ENCODE measurements at regions not wholly inside any gene's neighbourhood (a gene's known extent, or its start where the extent isn't known, plus 50 kb on each side); places are given as distances from the start of the nearest gene placed in this dataset.

DNA sequence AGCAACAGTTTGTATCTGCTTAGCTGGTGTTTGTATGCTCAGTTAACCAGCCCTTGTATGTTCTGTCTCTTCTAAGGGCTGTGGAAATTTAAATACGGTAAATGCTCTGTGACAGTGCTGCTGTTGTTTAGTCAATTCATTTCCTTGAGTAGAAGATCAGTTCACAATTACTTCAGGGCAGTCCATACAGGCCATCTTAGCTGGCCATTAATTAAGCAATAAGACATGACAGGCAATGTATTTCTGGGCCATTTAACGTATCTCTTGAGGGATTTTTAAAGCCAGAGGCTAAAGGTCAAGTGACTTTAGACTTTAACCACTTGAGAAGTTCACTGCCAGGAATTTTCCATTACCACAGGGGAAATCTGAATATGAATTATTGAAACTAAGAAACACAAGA, 351.8 kb downstream of the ZIC1 start:
- no peak for DNase-seq

- no peak for DNase-seq
Measured at GRCh38 chr3:147773116-147773630, 364.0 kb downstream of the ZIC1 start.

GRCh38 chr3:147775411-147775810, 366.2 kb downstream of the ZIC1 start:
- DNase-seq: no peak

DNA sequence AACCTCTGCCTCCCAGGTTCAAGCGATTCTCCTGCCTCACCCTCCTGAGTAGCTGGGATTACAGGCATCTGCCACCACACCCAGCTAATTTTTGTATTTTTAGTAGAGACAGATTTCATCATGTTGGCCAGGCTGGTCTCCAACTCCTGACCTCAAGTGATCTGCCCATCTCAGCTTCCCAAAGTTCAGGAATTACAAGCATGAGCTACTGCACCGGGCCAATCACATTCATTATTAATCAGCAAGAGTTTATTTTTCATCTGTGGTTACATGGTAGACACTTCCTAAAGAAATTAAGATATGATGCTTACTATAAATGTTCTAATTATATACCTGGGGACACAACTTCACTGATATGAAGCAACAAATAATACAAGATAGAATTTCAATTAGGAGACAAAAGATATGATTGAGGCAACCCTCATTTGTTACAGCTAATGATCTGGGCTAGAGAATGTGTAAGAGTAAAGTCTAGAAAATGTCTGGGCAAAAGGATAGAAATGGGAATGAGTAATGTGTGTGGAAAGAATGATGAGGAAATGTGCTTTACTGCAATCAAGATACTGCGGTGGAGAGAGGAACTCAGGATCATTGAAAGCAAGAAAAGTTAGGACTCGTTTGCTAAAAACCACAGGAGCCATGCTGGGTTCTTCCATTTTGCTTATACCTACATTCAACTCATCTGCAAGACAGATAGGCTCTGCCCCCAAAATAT, 366.8 kb downstream of the ZIC1 start:
- DNase-seq: no peak

DNA sequence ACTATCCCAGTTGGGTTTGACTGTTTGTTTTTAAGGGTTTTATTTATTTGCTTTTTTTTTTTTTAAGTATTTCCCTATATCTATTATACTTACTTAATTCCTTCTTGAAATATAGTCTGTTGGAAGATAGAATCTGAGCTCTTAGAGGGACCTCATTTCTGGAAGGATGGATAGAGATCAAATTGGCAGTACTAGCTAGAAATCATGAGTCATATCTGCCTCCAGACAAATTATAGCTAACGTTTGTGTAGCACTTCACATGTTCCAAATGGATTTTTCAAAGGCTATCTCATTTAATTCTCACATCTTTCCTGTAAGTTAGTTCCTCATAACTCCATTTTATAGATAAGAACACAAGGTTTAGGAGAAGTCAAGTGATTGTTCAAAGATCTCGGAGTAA, 384.7 kb downstream of the ZIC1 start:
- DNase-seq: no peak

DNA sequence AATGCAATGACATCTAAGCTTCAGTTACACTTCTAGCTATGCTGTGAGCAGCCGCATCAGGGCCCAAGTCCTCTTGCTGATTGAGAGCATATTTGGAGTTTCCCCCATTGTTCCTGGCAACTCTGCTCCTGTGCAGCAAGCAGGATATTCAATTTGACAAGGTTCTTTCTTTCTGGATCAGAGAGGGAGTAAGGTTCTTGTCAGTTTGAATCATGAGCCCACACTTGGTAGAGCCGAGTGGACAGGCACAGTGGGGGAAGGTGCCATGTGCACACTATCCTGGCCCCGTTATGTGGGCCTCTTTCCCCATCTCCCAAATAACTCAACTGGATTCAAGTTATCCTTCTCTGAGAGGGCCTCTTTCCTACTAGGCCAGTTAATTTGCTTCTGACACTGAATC, 385.4 kb downstream of the ZIC1 start:
- DNase-seq: no peak

DNA sequence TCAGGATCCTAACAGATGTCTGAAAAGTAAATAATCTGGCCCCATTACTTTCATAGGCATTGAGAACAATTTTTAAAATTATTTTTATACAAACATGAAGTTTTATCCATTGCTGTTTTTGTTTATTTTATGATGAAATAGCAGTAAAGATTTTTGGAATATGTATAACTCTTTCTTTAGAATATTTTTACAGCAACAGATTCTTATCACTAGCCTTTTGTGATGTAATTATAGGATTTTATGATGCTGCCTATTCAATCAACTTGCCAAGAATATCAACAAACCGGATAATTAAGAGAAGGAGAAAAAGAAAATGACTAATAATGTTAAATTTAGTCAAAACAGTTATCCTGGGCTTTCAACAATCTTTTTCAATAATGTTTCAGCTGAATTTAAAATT, 386.3 kb downstream of the ZIC1 start:
- no peak for DNase-seq

GRCh38 chr3:147797095-147797494, 387.9 kb downstream of the ZIC1 start:
- DNase-seq: no peak

- DNase-seq: no peak
Measured at GRCh38 chr3:147799601-147800000, 390.4 kb downstream of the ZIC1 start.

- no peak for DNase-seq
Measured at GRCh38 chr3:147807776-147808175, 398.6 kb downstream of the ZIC1 start.

- DNase-seq: no peak
Measured at GRCh38 chr3:147809206-147809605, 400.0 kb downstream of the ZIC1 start.

DNA sequence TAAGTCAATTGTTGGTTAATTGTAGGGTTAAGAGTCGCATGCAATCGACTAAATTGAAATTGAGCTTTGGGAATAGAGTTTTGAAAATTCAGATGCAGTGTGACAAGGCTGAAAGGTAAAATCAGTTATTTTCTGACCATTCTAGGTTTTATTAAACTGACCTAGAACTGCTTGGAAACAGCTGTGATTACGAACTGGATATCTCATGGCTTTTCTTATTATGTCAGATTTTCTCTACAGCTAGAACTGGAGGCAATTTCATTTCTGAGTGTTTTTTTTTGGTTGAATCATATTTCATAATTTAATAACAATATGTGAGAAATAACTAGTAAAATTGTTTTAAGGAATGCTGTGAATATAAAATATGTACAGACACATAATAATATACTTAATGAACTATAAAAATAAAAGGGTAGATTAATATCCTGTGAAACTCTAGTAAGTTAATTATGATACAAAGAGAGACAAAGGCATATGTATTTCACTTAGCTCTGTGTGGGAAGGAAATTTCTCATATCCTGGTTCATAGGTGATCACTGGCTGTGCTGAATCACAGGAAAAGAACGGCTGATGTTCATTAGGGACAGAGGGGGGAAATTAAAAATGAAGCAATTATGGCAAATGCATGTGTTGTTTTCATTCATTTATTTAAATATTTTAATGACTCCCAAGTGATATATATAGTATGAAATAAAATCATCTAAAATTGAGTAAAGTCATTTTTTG, 403.2 kb downstream of the ZIC1 start:
- DNase-seq: no peak

DNA sequence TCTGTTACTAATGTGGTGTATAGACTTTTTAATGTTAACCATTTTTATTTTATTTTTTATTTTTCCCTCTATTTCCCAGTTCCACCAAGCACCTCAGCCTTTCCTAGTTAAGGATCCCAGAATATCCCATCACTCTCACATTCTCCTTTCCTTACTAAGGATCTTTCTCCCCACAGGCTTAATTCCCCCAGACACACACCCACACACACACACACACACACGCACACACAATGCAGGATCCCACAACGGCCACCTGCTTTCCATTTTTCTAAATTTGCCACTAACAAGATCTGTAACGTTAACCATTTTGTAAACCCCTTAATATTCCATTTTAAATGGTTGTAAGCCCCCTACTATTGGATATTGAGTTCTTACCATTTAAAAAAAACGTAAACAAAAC, 404.1 kb downstream of the ZIC1 start:
- DNase-seq: no peak

DNA sequence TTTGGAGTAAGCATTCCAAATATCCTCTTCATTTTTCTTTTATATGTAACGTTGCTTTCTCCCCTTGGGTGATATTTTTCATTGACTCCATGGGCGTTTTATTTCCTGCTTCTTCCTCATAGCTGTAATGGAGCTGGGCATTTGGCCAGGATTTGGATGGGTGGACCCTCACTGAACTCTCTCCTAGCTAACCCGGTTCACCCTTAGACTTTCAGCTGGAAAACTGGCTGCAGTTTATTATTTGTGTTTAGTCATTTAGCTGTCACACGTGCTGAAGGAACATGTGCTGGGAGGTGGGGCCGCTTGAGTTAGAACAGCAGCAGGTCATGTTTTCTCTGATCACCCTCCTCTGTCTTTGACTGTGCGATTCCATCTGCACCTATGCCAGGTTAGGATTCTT, 407.6 kb downstream of the ZIC1 start:
- no peak for DNase-seq

DNA sequence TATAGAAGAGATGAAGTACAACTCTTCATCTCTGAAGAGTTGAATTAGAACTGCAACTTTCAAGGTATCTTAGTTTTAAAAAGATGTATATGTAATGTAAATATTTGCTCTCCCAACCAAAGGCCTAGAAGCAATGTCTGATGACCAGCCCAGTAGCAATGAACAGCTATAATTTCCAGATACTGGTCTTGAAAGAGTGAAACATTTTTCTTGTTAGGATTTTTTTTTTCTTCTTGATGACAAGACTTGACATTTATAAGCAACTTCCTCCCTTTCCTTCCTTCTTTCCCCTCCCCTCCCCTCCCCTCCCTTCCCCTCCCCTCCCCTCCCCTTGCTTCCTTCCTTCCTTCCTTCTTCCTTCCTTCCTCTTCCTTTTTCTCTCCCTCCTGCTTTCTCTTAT, 423.4 kb downstream of the ZIC1 start:
- DNase-seq: no peak

GRCh38 chr3:147836330-147836729, 427.2 kb downstream of the ZIC1 start:
- no peak for DNase-seq

DNA sequence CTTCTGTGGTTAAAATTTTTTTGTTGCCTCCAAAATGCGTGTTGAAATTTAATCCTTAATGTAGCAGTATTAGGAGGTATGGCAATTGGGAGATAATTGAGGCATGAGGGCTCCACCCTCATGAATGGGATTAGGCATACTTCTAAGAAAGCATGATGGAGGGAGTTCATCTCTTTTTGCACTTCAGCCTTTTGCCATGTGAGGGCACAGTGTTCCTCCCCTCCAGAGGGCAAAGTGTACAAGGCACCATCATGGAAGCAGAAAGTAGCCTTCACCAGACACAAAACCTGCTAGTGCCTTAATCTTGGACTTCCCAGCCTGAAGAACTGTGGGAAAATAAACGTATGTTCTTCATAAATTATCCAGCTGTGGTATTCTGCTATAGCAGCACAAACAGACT, 429.5 kb downstream of the ZIC1 start:
- DNase-seq: no peak

DNA sequence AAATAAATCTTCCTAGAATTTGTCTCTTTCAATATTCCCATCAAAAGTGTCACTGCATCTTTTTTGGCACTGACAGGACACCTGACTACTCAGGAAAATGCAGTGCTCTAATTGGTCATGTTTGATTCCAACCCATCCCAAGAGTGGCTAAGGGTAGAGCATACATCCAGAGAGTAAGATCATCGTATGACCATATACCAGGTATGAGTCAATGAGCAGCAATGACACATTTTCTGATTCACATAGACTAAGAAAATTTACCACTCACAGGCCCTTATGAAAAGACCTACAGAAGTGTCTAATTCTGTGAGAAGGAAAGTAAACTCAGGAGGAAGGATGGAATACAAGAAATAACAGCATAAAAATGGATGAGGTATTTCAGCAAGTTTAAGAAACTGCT, 434.2 kb downstream of the ZIC1 start:
- DNase-seq: no peak

GRCh38 chr3:147846293-147846692, 437.1 kb downstream of the ZIC1 start:
- DNase-seq: no peak

DNA sequence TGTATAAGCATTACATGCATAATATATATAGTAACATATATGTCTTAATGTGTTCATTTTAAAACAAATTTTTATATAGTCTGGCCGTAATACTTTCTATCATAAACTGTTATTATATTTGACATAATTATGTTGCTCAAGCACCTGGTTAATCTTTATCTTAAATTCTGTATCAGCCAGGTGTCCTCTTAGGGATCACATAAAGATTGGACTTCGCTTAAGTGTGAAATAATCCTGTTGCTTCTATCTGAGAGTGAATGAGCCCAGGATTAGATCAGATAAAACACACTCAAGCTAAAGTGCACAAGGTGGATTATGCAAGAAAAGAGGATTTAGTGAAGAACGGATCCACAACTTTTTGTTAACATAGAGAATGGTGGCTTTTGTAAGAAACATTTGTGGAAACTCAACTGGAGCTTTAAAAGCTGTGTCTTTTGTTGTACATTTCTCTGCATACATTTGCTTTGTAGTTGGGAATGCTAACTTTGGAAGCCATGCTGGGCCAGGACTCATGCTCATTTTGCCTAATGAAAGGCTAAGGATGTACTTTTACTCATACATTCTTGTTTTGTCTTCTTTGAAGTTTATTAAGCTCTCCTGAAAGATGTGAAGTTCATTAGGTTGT, 437.8 kb downstream of the ZIC1 start:
- DNase-seq: no peak

GRCh38 chr3:147851062-147851461, 441.9 kb downstream of the ZIC1 start:
- no peak for DNase-seq

GRCh38 chr3:147854542-147854941, 445.4 kb downstream of the ZIC1 start:
- no peak for DNase-seq

DNA sequence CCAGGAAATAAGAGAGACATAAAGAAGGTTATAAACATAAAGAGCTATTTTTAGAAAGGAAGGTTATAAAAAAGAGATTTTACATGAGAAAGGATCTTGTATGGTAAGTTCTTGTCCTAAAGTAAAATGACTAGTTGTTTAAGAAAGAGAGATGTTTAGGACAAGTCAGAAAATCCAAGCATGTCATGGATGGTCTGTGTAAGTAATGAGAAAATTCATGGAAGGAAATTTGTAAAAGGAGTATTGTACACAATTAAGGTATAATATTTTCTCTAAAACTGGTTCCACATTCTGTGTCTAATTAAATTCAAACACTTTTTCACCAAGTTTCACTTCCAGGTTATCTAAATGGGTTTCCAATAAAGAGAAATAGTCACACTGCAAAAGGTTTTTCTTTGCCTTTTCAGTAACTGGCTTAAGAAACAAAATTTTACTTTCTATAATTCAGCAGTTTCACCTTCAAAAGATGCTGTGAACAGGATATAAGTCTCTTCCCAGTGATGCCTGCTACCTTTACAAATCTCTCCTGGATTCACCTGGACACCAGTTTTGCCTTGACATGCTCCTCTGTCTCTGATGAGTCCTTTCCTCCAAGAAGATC, 455.7 kb downstream of the ZIC1 start:
- no peak for DNase-seq

DNA sequence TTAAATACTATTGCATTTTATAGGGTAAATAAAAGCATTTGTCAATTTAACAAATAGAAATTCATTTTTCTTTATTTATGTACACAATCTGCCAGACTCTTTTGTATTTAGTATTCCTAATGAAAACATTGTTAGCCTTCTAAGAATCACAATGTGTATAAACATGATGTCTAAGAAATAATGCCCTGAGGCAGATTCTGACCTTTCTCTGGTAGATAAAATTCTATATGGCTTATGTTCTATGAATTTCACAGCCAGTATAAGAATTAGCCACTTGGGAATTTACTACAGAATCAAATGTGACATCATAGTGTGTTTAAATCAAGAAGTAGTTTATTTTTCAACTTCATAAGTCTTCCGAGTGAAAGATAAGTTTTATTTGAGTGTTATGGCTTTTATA, 457.4 kb downstream of the ZIC1 start:
- no peak for DNase-seq

Data from inflammatory macrophage treated with lipopolysaccharide for 4 hours (primary cell).